ENCODE measurements at regions not wholly inside any gene's neighbourhood (a gene's known extent, or its start where the extent isn't known, plus 50 kb on each side); places are given as distances from the start of the nearest gene placed in this dataset.
"Not testable (repeated sequence)": the region's sequence is repeated elsewhere in the genome, so short reads cannot be mapped to it uniquely, and the experiment has no call there.

GRCh38 chr7:157467496-157468212, 130.8 kb downstream of the DNAJB6 start:
- DNase-seq (ENCODE audit: low spot score) (peak; percentile 35), ATAC-seq (no peak)

GRCh38 chr7:157468221-157469111, 131.7 kb downstream of the DNAJB6 start:
- ATAC-seq (no peak), DNase-seq (ENCODE audit: low spot score) (peak; percentile 34)

GRCh38 chr7:157469181-157470016, 132.6 kb downstream of the DNAJB6 start:
- DNase-seq (ENCODE audit: low spot score) (peak; percentile 35), ATAC-seq (no peak)

- no peak for ATAC-seq
- DNase-seq (ENCODE audit: low spot score) = peak; percentile 35
Observed at GRCh38 chr7:157470017-157470322, 133.2 kb downstream of the DNAJB6 start.

GRCh38 chr7:157470701-157471131, 133.9 kb downstream of the DNAJB6 start:
- peak; percentile 23 for DNase-seq (ENCODE audit: low spot score)
- ATAC-seq = no peak

GRCh38 chr7:157471259-157472125, 134.7 kb downstream of the DNAJB6 start:
- DNase-seq (ENCODE audit: low spot score) (peak; percentile 35), ATAC-seq (no peak)

- DNase-seq (ENCODE audit: low spot score) (peak; percentile 35), ATAC-seq (no peak)
Observed at GRCh38 chr7:157472311-157473050, 135.7 kb downstream of the DNAJB6 start.

- no peak for DNase-seq (ENCODE audit: low spot score)
- no peak for ATAC-seq
Observed at GRCh38 chr7:157473051-157473569, 136.3 kb downstream of the DNAJB6 start.

GRCh38 chr7:157474685-157475084, 137.9 kb downstream of the DNAJB6 start:
- ATAC-seq (peak; percentile 23), DNase-seq (ENCODE audit: low spot score) (peak; percentile 42)

GRCh38 chr7:157475095-157475494, 138.3 kb downstream of the DNAJB6 start:
- no peak for ATAC-seq
- peak; percentile 15 for DNase-seq (ENCODE audit: low spot score)

- ATAC-seq (no peak), DNase-seq (ENCODE audit: low spot score) (no peak)
Observed at GRCh38 chr7:157475601-157476000, 138.8 kb downstream of the DNAJB6 start.

- DNase-seq (ENCODE audit: low spot score) (peak; percentile 28), ATAC-seq (no peak)
Observed at GRCh38 chr7:157476201-157476600, 139.4 kb downstream of the DNAJB6 start.

- ATAC-seq = no peak
- DNase-seq (ENCODE audit: low spot score) = peak; percentile 36
Observed at GRCh38 chr7:157476654-157477549, 140.1 kb downstream of the DNAJB6 start.

GRCh38 chr7:157477550-157478212, 140.9 kb downstream of the DNAJB6 start:
- DNase-seq (ENCODE audit: low spot score) (peak; percentile 35), ATAC-seq (no peak)

GRCh38 chr7:157478611-157479010, 141.8 kb downstream of the DNAJB6 start:
- peak; percentile 27 for DNase-seq (ENCODE audit: low spot score)
- not testable (repeated sequence) for ATAC-seq

GRCh38 chr7:157479326-157479725, 142.5 kb downstream of the DNAJB6 start:
- ATAC-seq = no peak

GRCh38 chr7:157480371-157481050, 143.7 kb downstream of the DNAJB6 start:
- peak; percentile 40 for DNase-seq (ENCODE audit: low spot score)
- ATAC-seq = no peak

More at GRCh38 chr7:157479326-157479725, 142.5 kb downstream of the DNAJB6 start:
- peak; percentile 35 for DNase-seq (ENCODE audit: low spot score)

Measured in left lobe of liver (tissue), 2 donors.